Keratinocyte (primary cell): ENCODE measurements at regions not wholly inside any gene's neighbourhood (a gene's known extent, or its start where the extent isn't known, plus 50 kb on each side); places are given as distances from the start of the nearest gene placed in this dataset.
"Not testable (repeated sequence)": the region's sequence is repeated elsewhere in the genome, so short reads cannot be mapped to it uniquely, and the experiment has no call there.

Experiments used
- DNase-seq: peaks from one replicate; pipeline ENCODE4 v3.0.0-alpha.2; 2011; ENCODE audit warnings: low read depth, missing footprints, low spot score
- FAIRE-seq: peaks from 2 replicates; lab custom pipeline; 2011; peaks lifted over from hg19 to GRCh38; lab: Jason Lieb, UNC
- H2AFZ ChIP-seq: 2 replicates; pipeline ENCODE4 v1.6.0; 2012; ENCODE audit warnings: low read length, control low read depth, inconsistent platforms; ENCODE audit not compliant: control insufficient read depth
- H3K27ac ChIP-seq: 2 replicates; pipeline ENCODE4 v1.5.1; 2011; ENCODE audit warnings: low read length; ENCODE audit not compliant: control insufficient read depth, insufficient read depth
- H3K27me3 ChIP-seq: 3 replicates; pipeline ENCODE4 v1.6.0; 2011; ENCODE audit warnings: low read length; ENCODE audit not compliant: control insufficient read depth, insufficient read depth; ENCODE audit errors: extremely low read depth
- H3K36me3 ChIP-seq, 2 experiments: 2 replicates in 1 of 2; 3 replicates in 1 of 2; pipeline ENCODE4 v1.5.1; 2011; ENCODE audit warnings: low read length in 2 of 2, mild to moderate bottlenecking in 1 of 2; ENCODE audit not compliant: control insufficient read depth in 2 of 2, insufficient read depth in 2 of 2; ENCODE audit errors: extremely low read depth in 1 of 2
- H3K4me1 ChIP-seq: 3 replicates; pipeline ENCODE4 v1.5.1; 2011; ENCODE audit warnings: low read length; ENCODE audit not compliant: control insufficient read depth, insufficient read depth; ENCODE audit errors: extremely low read depth
- H3K4me2 ChIP-seq: 3 replicates; pipeline ENCODE4 v1.6.0; 2011; ENCODE audit warnings: low read depth, low read length; ENCODE audit not compliant: control insufficient read depth, insufficient read depth; ENCODE audit errors: extremely low read depth
- H3K4me3 ChIP-seq, 3 experiments: fragments of 200-600 bp in 1 of 3; sonication (generic) in 1 of 3; 2 replicates in 2 of 3; 3 replicates in 1 of 3; pipeline ENCODE4 v1.5.1; 2011 to 2016; ENCODE audit warnings: low read length in 3 of 3, mild to moderate bottlenecking in 3 of 3, control low read depth in 2 of 3, inconsistent platforms in 1 of 3, low read depth in 1 of 3, mixed read lengths in 1 of 3, mixed run types in 1 of 3, moderate library complexity in 1 of 3; ENCODE audit not compliant: control insufficient read depth in 2 of 3, insufficient read depth in 2 of 3; ENCODE audit errors: extremely low read depth in 1 of 3
- H3K79me2 ChIP-seq: 2 replicates; pipeline ENCODE4 v1.6.0; 2012; ENCODE audit warnings: low read length; ENCODE audit not compliant: control insufficient read depth, insufficient read depth
- H3K9ac ChIP-seq: 3 replicates; pipeline ENCODE4 v1.6.0; 2011; ENCODE audit warnings: low read length; ENCODE audit not compliant: control insufficient read depth, insufficient read depth; ENCODE audit errors: extremely low read depth
- H3K9me1 ChIP-seq: 3 replicates; pipeline ENCODE4 v1.6.0; 2011; ENCODE audit warnings: low read length; ENCODE audit not compliant: control insufficient read depth, insufficient read depth; ENCODE audit errors: extremely low read depth
- H3K9me3 ChIP-seq: 2 replicates; pipeline ENCODE4 v1.5.1; 2012; ENCODE audit warnings: low read depth, low read length; ENCODE audit not compliant: control insufficient read depth
- H4K20me1 ChIP-seq: 3 replicates; pipeline ENCODE4 v1.6.0; 2011; ENCODE audit warnings: low read length; ENCODE audit not compliant: control insufficient read depth, insufficient read depth; ENCODE audit errors: extremely low read depth
- EZH2 ChIP-seq: IDR thresholded peaks from one replicate; pipeline ENCODE4 v1.6.1; 2012; ENCODE audit warnings: inconsistent platforms, mild to moderate bottlenecking, low read length, moderate library complexity
- dilution Hi-C: fragments of 300-500 bp; cut with MboI; formaldehyde crosslinking; loops from one replicate; pipeline ENCODE4 v1.7.0; 2020; ENCODE audit warnings: low sequenced_read_pairs; ENCODE audit not compliant: extremely low pct_ligation_motif_present
- TF ChIP-seq, protein P1 (sequence below), 3 experiments: IDR thresholded peaks in 1 of 3; conservative IDR thresholded peaks in 1 of 3; optimal IDR thresholded peaks in 1 of 3; 2 replicates in 2 of 3; 3 replicates in 1 of 3; pipeline versions ENCODE3 to v1.5.1; 2011; ENCODE audit warnings: low read length in 3 of 3, mild to moderate bottlenecking in 3 of 3, moderate library complexity in 2 of 3, control low read depth in 1 of 3, inconsistent platforms in 1 of 3; ENCODE audit not compliant: insufficient read depth in 2 of 3; ENCODE audit errors: extremely low read depth in 1 of 3

DNA sequence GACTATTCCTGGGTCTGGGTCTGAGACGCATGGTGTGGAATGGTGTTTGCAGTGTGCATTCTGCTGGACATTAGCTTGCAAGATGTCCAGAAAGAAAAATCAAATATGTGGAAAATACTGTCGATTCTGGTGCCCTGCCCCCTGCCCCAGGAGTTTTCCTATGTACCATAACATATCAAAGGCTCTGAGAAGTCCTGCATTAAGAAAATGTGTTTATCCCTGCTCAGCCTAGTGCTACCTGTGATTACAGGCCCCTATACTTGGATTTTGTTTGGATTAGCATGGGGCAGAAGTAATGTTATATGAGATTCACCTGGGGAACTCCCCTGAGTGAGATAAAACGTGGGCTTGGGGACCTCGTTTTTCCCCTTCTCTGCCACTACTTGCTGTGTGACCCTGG is 325.0 kb downstream of the CBLN1 start:
- Histone ChIP-seq H3K27ac (no peak overlapping the region), H3K79me2 (no peaks in the 10 kb centered on the region), H3K4me3 (no peak overlapping the region), H3K9me3 (no peaks in the 10 kb centered on the region), H4K20me1 (no peaks in the 10 kb centered on the region), H3K9me1 (no peaks in the 10 kb centered on the region), H3K27me3 (no peaks in the 10 kb centered on the region), H3K9ac (no peak overlapping the region), H3K4me2 (no peak overlapping the region), H3K36me3 (no peaks in the 10 kb centered on the region), H2AFZ (no peak overlapping the region), H3K4me1 (peaks cover 19% of the 10 kb centered on the region)
- FAIRE-seq, result no peak
- no peak for DNase-seq
- dilution Hi-C loops, result no loop called here
- TF ChIP-seq, protein P1, sequence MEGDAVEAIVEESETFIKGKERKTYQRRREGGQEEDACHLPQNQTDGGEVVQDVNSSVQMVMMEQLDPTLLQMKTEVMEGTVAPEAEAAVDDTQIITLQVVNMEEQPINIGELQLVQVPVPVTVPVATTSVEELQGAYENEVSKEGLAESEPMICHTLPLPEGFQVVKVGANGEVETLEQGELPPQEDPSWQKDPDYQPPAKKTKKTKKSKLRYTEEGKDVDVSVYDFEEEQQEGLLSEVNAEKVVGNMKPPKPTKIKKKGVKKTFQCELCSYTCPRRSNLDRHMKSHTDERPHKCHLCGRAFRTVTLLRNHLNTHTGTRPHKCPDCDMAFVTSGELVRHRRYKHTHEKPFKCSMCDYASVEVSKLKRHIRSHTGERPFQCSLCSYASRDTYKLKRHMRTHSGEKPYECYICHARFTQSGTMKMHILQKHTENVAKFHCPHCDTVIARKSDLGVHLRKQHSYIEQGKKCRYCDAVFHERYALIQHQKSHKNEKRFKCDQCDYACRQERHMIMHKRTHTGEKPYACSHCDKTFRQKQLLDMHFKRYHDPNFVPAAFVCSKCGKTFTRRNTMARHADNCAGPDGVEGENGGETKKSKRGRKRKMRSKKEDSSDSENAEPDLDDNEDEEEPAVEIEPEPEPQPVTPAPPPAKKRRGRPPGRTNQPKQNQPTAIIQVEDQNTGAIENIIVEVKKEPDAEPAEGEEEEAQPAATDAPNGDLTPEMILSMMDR (optimal IDR thresholded peaks at IDR 0.05 in 1 of 3, IDR thresholded peaks at IDR 0.05 in 1 of 3, conservative IDR thresholded peaks at IDR 0.05 in 1 of 3; ENCODE audit: extremely low read depth in 1 of 3, insufficient read depth in 2 of 3, low read length in 3 of 3), result no peak
- TF ChIP-seq EZH2, result no peak

DNA sequence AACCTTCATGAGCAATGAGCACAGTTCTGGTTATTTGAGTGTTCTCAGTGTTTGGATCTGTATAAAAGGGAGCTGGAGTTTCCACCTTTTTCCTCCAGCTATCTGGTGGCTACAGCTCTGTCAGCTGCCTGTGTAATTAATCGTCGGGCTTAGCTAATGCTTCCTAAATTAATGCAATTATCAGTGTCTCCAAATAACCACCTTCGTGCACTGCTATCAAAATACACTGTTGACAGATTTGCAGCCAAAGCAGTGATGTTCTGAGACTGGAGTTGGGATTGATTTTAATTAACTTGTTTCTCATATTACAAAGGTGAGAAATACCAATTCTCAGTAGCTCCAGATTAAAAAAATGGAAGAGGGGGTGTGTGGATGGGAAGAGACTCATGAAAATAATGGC is 325.8 kb downstream of the CBLN1 start:
- peaks cover 11% of the 10 kb centered on the region for H3K4me1 ChIP-seq
- no peak for TF ChIP-seq EZH2
- TF ChIP-seq, protein P1 (optimal IDR thresholded peaks at IDR 0.05 in 1 of 3, IDR thresholded peaks at IDR 0.05 in 1 of 3, conservative IDR thresholded peaks at IDR 0.05 in 1 of 3; ENCODE audit: extremely low read depth in 1 of 3, insufficient read depth in 2 of 3, low read length in 3 of 3), result no peak
- no peak overlapping the region for H2AFZ ChIP-seq
- dilution Hi-C loops, result no loop called here
- no peak overlapping the region for H3K4me3 ChIP-seq
- H3K9me1 ChIP-seq, result no peaks in the 10 kb centered on the region
- H3K9ac ChIP-seq, result no peak overlapping the region
- no peaks in the 10 kb centered on the region for H3K79me2 ChIP-seq
- no peaks in the 10 kb centered on the region for H3K27me3 ChIP-seq
- H3K4me2 ChIP-seq, result no peak overlapping the region
- FAIRE-seq (peak; percentile 17), DNase-seq (no peak)
- H3K9me3 ChIP-seq, result no peaks in the 10 kb centered on the region
- H3K36me3 ChIP-seq, result no peaks in the 10 kb centered on the region
- H3K27ac ChIP-seq, result no peak overlapping the region
- H4K20me1 ChIP-seq, result no peaks in the 10 kb centered on the region

DNA sequence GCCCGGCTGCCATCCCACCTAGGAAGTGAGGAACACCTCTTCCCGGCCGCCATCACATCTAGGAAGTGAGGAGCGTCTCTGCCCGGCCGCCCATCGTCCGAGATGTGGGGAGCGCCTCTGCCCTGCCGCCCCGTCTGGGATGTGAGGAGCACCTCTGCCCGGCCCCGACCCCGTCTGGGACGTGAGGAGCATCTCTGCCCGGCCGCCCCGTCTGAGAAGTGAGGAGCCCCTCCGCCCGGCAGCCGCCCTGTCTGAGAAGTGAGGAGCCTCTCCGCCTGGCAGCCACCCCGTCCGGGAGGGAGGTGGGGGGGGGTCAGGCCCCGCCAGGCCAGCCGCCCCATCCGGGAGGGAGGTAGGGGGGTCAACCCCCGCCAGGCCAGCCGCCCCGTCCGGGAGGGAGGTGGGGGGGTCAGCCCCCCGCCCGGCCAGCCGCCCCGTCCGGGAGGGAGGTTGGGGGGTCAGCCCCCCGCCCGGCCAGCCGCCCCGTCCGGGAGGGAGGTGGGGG is 330.0 kb downstream of the CBLN1 start:
- H3K79me2 ChIP-seq, H3K27ac ChIP-seq, H3K27me3 ChIP-seq, H3K4me2 ChIP-seq, H3K36me3 ChIP-seq, FAIRE-seq, H3K9ac ChIP-seq, H3K4me1 ChIP-seq, H3K9me3 ChIP-seq, H3K4me3 ChIP-seq, H4K20me1 ChIP-seq, DNase-seq, H3K9me1 ChIP-seq, H2AFZ ChIP-seq, dilution Hi-C loops: not testable (repeated sequence)
